Neural cell (in vitro differentiated cells): ENCODE measurements at regions not wholly inside any gene's neighbourhood (a gene's known extent, or its start where the extent isn't known, plus 50 kb on each side); places are given as distances from the start of the nearest gene placed in this dataset.
A peak's percentile ranks its signal among the peaks of the same experiment; 100 is the strongest.

Source experiments
- H2AFZ ChIP-seq: fragments of 200-600, 300-800 bp; sonication (generic), shearing (Covaris generic); 2 replicates; pipeline ENCODE4 v1.6.0; 2014; ENCODE audit warnings: low read depth, mild to moderate bottlenecking, antibody characterized with exemption, low read length, moderate library complexity
- H3F3A ChIP-seq: fragments of 200-600 bp; shearing (Covaris generic); 2 replicates; pipeline ENCODE4 v1.6.1; 2016; ENCODE audit warnings: mild to moderate bottlenecking, moderate library complexity, mixed read lengths, antibody characterized with exemption, low read length; ENCODE audit not compliant: insufficient read depth, poor library complexity, severe bottlenecking
- H3K27ac ChIP-seq: fragments of 200-600, 300-800 bp; sonication (generic), shearing (Covaris generic); 2 replicates; pipeline ENCODE4 v1.5.1; 2014; ENCODE audit warnings: mild to moderate bottlenecking, low read length, moderate library complexity
- H3K27me3 ChIP-seq: fragments of 300-800, 200-600 bp; sonication (generic), shearing (Covaris generic); 2 replicates; pipeline ENCODE4 v1.6.0; 2014; ENCODE audit warnings: mild to moderate bottlenecking, low read depth, low read length, moderate library complexity; ENCODE audit not compliant: insufficient read depth
- H3K36me3 ChIP-seq: fragments of 300-800, 200-600 bp; sonication (generic), shearing (Covaris generic); 2 replicates; pipeline ENCODE4 v1.5.1; 2014; ENCODE audit warnings: mild to moderate bottlenecking, antibody characterized with exemption, low read length, moderate library complexity; ENCODE audit not compliant: insufficient read depth
- H3K4me2 ChIP-seq: fragments of 300-800, 200-600 bp; sonication (generic), shearing (Covaris generic); 2 replicates; pipeline ENCODE4 v1.6.0; 2014; ENCODE audit warnings: mild to moderate bottlenecking, low read length
- H3K4me3 ChIP-seq: fragments of 300-800, 200-600 bp; sonication (generic), shearing (Covaris generic); 2 replicates; pipeline ENCODE4 v1.5.1; 2014; ENCODE audit warnings: mild to moderate bottlenecking, low read length, moderate library complexity
- H3K79me2 ChIP-seq: fragments of 200-600 bp; shearing (Covaris generic); replicated peaks from 2 replicates; pipeline ENCODE4 v1.6.0; 2014; ENCODE audit warnings: mild to moderate bottlenecking, low read length, moderate library complexity; ENCODE audit not compliant: insufficient read depth
- H3K9ac ChIP-seq: fragments of 300-800, 200-600 bp; sonication (generic), shearing (Covaris generic); 2 replicates; pipeline ENCODE4 v1.6.1; 2016; ENCODE audit warnings: mild to moderate bottlenecking, low read length, mixed read lengths
- H3K9me2 ChIP-seq: fragments of 200-600 bp; shearing (Covaris generic); 2 replicates; pipeline ENCODE4 v1.6.1; 2016; ENCODE audit warnings: mild to moderate bottlenecking, low read length, mixed read lengths; ENCODE audit not compliant: insufficient read depth
- H3K9me3 ChIP-seq: fragments of 200-600, 300-800 bp; sonication (generic), shearing (Covaris generic); 2 replicates; pipeline ENCODE4 v1.6.1; 2016; ENCODE audit warnings: mild to moderate bottlenecking, mixed run types, low read length, moderate library complexity, mixed read lengths
- H4K20me1 ChIP-seq: fragments of 200-600 bp; shearing (Covaris generic); 2 replicates; pipeline ENCODE4 v1.6.1; 2016; ENCODE audit warnings: mild to moderate bottlenecking, mixed run types; ENCODE audit not compliant: insufficient read depth
- EP300 ChIP-seq: fragments of 450-650 bp; conservative IDR thresholded peaks from 2 replicates; pipeline ENCODE4 v1.6.1; 2014; ENCODE audit warnings: antibody characterized with exemption, mild to moderate bottlenecking, moderate library complexity; ENCODE audit not compliant: poor library complexity, severe bottlenecking
- EZH2 ChIP-seq: fragments of 200-600, 300-800 bp; shearing (Covaris generic), sonication (generic); IDR thresholded peaks from 2 replicates; pipeline ENCODE4 v1.6.1; 2014; ENCODE audit warnings: antibody characterized with exemption, low read length, borderline replicate concordance, mild to moderate bottlenecking; ENCODE audit not compliant: insufficient read depth, poor library complexity, severe bottlenecking
- MXI1 ChIP-seq: fragments of 450-650 bp; conservative IDR thresholded peaks from 2 replicates; pipeline ENCODE4 v1.6.1; 2014; ENCODE audit warnings: antibody characterized with exemption, mild to moderate bottlenecking; ENCODE audit not compliant: poor library complexity, severe bottlenecking
- POLR2AphosphoS5 ChIP-seq: IDR thresholded peaks from 2 replicates; pipeline ENCODE4 v1.6.1; 2012
- RAD21 ChIP-seq: fragments of 450-650 bp; conservative IDR thresholded peaks from 2 replicates; pipeline ENCODE4 v1.6.1; 2014; ENCODE audit warnings: antibody characterized with exemption, mild to moderate bottlenecking, moderate library complexity
- SMC3 ChIP-seq: fragments of 450-650 bp; conservative IDR thresholded peaks from 2 replicates; pipeline ENCODE4 v1.6.1; 2014; ENCODE audit warnings: antibody characterized with exemption, mild to moderate bottlenecking, moderate library complexity; ENCODE audit not compliant: poor library complexity
- TAF1 ChIP-seq: IDR thresholded peaks from 2 replicates; pipeline ENCODE4 v1.6.1; 2012; ENCODE audit warnings: low read depth
- TF ChIP-seq, protein P1 (sequence below): IDR thresholded peaks from 2 replicates; pipeline ENCODE4 v1.6.1; 2012; ENCODE audit warnings: borderline replicate concordance
- TF ChIP-seq, protein P2 (sequence below): fragments of 450-650 bp; IDR thresholded peaks from 2 replicates; pipeline ENCODE4 v1.5.1; 2014; ENCODE audit warnings: antibody characterized with exemption, mild to moderate bottlenecking, moderate library complexity; ENCODE audit not compliant: poor library complexity, severe bottlenecking

DNA sequence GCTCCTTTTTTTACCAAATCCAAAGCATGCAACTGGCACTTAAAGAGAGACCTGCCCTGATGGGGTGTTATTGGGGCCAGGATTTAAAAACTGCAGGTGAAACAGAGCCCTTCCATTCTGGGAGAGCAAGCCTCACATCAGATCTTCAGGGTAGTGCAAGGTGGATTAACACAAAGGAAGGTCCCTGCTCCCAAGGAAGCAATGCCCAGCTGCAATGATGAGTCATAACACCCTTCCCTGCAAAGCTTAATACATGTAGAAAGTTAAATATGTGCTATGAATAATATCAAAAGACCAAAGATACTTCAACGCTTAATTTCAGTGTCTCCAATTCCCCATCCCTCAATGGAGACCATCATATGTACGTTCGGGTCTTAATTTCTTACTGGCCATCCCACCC lies 508.0 kb downstream of the OMA1 start:
- Histone ChIP-seq H3K4me2 (no peak overlapping the region), H3K36me3 (no peaks in the 10 kb centered on the region), H3F3A (no peaks in the 10 kb centered on the region), H3K27me3 (no peaks in the 10 kb centered on the region), H3K79me2 (no peaks in the 10 kb centered on the region), H4K20me1 (no peaks in the 10 kb centered on the region), H3K9me3 (no peaks in the 10 kb centered on the region), H3K9ac (no peak overlapping the region), H2AFZ (no peak overlapping the region), H3K9me2 (no peaks in the 10 kb centered on the region), H3K4me3 (no peak overlapping the region), H3K27ac (no peak overlapping the region)
- TF ChIP-seq RAD21 (no peak), POLR2AphosphoS5 (no peak)
- TF ChIP-seq, protein P1, sequence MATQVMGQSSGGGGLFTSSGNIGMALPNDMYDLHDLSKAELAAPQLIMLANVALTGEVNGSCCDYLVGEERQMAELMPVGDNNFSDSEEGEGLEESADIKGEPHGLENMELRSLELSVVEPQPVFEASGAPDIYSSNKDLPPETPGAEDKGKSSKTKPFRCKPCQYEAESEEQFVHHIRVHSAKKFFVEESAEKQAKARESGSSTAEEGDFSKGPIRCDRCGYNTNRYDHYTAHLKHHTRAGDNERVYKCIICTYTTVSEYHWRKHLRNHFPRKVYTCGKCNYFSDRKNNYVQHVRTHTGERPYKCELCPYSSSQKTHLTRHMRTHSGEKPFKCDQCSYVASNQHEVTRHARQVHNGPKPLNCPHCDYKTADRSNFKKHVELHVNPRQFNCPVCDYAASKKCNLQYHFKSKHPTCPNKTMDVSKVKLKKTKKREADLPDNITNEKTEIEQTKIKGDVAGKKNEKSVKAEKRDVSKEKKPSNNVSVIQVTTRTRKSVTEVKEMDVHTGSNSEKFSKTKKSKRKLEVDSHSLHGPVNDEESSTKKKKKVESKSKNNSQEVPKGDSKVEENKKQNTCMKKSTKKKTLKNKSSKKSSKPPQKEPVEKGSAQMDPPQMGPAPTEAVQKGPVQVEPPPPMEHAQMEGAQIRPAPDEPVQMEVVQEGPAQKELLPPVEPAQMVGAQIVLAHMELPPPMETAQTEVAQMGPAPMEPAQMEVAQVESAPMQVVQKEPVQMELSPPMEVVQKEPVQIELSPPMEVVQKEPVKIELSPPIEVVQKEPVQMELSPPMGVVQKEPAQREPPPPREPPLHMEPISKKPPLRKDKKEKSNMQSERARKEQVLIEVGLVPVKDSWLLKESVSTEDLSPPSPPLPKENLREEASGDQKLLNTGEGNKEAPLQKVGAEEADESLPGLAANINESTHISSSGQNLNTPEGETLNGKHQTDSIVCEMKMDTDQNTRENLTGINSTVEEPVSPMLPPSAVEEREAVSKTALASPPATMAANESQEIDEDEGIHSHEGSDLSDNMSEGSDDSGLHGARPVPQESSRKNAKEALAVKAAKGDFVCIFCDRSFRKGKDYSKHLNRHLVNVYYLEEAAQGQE = no peak

DNA sequence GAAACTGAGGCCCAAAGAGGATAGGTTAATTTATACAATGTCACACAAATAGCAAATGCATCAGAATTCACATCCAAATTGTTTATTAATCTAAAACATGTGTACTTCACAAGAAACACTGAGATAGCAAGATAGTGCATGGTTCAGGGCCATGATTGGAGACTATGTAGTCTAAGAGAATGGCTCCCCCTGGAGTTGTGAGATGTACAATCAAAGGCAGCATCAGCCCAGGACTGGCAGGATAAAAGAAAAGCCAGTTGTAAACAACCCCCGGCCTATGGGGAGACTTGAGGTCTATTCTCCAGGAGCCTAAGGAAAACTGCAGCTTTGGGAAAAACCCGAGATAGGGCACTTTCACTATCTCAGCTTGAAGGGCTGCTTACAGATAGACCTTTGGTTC lies 511.0 kb downstream of the OMA1 start:
- H3K9me2 ChIP-seq = no peaks in the 10 kb centered on the region
- H3K9me3 ChIP-seq = no peaks in the 10 kb centered on the region
- no peaks in the 10 kb centered on the region for H3K36me3 ChIP-seq
- H3K4me2 ChIP-seq = no peak overlapping the region
- TF ChIP-seq POLR2AphosphoS5 (no peak), RAD21 (peak; percentile 59), TAF1 (no peak), EP300 (no peak), SMC3 (peak; percentile 59), EZH2 (no peak), MXI1 (no peak)
- TF ChIP-seq, protein P2, sequence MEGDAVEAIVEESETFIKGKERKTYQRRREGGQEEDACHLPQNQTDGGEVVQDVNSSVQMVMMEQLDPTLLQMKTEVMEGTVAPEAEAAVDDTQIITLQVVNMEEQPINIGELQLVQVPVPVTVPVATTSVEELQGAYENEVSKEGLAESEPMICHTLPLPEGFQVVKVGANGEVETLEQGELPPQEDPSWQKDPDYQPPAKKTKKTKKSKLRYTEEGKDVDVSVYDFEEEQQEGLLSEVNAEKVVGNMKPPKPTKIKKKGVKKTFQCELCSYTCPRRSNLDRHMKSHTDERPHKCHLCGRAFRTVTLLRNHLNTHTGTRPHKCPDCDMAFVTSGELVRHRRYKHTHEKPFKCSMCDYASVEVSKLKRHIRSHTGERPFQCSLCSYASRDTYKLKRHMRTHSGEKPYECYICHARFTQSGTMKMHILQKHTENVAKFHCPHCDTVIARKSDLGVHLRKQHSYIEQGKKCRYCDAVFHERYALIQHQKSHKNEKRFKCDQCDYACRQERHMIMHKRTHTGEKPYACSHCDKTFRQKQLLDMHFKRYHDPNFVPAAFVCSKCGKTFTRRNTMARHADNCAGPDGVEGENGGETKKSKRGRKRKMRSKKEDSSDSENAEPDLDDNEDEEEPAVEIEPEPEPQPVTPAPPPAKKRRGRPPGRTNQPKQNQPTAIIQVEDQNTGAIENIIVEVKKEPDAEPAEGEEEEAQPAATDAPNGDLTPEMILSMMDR = peak; percentile 45
- TF ChIP-seq, protein P1 = no peak
- H4K20me1 ChIP-seq = no peaks in the 10 kb centered on the region
- no peak overlapping the region for H3K9ac ChIP-seq
- H3K27me3 ChIP-seq = no peaks in the 10 kb centered on the region
- no peaks in the 10 kb centered on the region for H3K79me2 ChIP-seq
- no peaks in the 10 kb centered on the region for H3F3A ChIP-seq
- H3K27ac ChIP-seq = no peak overlapping the region
- no peak overlapping the region for H3K4me3 ChIP-seq
- no peak overlapping the region for H2AFZ ChIP-seq
